NCI-H2171 treated with DMSO at 0.1 percent for 48 hours (cell line): ENCODE measurements at regions not wholly inside any gene's neighbourhood (a gene's known extent, or its start where the extent isn't known, plus 50 kb on each side); places are given as distances from the start of the nearest gene placed in this dataset.
"Not testable (repeated sequence)": the region's sequence is repeated elsewhere in the genome, so short reads cannot be mapped to it uniquely, and the experiment has no call there.

Experiments
- DNase-seq: peaks from one replicate; lab custom pipeline; 2025; lab: John Stamatoyannopoulos, UW

DNA sequence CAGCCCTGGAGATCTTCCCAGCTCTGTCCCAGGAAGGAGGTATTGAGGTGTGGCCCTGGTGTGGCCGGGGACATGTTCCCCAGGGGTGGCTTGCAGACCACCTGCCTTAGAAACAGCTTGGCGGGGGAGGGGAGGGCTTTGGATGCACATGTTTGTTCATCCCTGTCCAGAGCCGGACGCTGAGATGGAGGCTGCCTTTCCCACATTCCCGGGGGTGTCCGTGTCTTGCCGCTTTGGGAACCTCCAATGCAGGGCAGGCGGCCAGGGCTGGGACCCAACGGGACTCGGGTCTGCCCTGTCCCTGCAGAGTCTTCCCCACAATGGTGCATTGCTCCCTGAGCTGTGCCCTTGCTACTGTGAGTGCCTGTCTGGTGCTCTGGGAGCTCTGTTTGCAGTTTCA, 319.5 kb upstream of the SFSWAP start:
- DNase-seq, result no peak

DNA sequence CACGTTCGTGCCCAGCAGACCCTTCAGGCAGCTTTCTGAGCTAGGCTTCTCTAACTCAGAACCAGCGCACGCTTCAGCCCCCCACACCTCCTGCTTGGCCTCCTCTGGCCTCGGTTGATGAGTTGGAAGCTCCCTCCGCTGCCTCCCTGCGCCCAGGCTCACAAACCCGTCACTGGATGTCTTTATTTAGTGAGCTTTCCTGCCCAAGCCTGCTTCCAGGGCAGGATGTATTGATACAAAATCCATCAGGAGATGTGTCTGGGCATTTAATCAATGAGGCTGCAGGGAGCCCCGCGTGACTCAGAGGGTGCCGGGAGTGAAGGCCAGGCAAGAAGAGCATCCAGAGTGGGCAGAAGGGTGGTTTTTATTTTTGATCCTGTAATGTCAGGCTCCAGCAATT, 316.1 kb upstream of the SFSWAP start:
- not testable (repeated sequence) for DNase-seq

DNA sequence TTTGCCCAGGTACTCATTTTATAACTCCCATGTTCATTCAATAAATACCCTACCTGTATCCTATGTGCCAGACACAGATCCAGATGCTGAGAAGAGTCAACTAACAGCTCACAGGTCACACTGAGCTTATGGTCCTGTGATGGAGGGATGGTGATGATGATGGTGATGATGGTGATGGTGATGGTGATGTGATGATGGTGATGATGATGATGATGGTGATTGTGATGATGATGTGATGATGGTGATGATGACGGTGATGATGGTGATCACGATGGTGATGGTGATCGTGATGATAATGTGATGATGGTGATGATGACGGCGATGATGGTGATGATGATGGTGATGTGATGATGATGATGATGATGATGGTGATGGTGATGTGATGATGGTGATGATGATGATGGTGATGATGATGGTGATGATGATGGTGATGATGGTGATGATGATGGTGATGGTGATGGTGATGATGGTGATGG, 315.6 kb upstream of the SFSWAP start:
- DNase-seq, result not testable (repeated sequence)

DNA sequence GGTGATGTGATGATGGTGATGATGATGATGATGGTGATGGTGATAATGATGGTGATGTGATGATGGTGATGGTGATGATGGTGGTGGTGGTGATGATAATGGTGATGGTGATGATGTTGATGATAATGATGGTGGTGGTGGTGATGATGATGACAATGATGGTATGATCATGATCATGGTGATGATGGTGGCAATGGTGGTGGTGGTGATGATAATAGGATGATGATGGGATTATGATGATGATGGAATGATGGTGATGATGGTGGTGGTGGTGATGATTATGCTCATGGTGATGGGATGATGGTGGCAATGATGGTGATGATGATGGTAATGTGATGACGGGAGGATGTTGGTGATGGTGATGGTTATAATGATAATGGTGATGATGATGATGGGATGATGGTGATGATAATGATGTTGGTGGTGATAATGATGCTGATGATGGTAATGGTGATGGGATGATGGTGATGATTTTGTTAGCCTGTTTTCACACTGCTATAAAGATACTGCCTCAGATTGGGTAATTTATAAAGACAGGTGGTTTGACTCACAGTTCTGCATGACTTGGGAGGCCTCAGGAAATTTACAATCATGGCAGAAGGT, 314.8 kb upstream of the SFSWAP start:
- no peak for DNase-seq

DNA sequence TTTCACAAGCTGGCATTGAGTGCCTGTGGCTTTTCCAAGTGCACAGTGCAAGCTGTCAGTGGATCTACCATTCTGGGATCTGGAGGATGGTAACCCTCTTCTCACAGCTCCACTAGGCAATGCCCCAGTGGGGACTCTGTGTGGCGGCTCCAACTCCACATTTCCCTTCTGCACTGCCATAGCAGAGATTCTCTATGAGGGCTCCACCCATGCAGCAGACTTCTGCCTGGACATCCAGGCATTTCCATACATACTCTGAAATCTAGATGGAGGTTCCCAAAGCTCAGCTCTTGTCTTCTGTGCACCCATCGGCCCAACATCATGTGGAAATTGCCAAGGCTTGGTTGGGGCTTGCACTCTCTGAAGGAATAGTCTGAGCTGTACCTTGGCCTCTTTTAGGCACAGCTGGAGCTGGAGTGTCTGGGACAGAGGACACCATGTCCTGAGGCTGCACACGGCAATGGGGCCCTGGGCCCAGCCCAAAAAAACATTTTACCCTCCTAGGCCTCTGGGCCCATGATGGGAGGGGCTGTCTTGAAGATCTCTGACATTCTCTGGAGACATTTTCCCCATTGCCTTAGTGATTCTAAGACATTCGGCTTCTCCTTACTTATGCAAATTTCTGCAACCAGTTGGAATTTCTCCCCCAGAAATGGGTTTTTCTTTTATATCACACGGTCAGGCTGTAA, 313.3 kb upstream of the SFSWAP start:
- no peak for DNase-seq

DNA sequence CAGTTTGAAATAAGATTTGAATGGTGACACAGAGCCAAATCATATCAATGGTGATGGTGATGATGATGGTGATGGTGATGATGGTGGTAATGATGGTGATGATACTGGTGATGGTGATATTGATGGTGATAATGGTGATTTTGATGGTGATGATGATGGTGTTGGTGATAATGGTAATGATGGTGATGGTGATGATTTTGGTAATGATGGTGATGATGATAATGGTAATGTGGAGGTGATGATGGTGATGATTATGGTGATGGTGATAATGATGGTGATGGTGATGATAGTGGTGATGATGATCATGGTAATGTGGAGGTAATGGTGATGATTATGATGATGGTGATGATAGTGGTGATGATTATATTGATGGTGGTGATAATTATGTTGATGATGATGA, 311.9 kb upstream of the SFSWAP start:
- no peak for DNase-seq

DNA sequence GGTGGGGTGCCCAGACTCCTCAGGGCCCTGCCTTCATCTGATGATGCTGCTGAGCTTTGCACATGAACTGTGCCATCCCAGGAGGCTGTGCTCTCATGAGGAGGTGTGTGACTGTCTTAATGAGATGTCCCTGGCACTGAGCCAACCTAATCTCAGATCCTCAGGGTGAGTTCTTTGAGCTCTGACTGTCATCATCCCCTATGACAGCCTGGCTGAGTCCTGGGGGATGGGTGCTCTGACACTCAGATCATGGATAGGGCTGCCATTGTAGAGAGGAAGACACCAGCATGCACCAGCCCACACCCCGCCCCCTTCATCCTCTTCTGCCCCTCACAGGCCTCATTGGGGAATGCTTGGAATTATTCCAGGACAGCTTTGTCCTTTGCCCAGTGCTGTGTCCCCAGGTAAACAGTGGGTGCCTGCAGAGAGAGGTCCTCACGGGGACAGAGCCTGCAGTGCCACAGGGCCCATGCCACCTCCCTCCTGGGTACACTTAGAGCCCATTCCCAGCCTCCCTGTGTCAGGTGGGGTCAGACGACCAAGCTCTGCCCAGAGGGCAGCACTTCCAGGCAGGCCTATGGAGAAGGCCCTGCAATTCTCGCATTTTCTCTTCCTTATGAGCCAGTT, 310.1 kb upstream of the SFSWAP start:
- peak; percentile 35 for DNase-seq

DNA sequence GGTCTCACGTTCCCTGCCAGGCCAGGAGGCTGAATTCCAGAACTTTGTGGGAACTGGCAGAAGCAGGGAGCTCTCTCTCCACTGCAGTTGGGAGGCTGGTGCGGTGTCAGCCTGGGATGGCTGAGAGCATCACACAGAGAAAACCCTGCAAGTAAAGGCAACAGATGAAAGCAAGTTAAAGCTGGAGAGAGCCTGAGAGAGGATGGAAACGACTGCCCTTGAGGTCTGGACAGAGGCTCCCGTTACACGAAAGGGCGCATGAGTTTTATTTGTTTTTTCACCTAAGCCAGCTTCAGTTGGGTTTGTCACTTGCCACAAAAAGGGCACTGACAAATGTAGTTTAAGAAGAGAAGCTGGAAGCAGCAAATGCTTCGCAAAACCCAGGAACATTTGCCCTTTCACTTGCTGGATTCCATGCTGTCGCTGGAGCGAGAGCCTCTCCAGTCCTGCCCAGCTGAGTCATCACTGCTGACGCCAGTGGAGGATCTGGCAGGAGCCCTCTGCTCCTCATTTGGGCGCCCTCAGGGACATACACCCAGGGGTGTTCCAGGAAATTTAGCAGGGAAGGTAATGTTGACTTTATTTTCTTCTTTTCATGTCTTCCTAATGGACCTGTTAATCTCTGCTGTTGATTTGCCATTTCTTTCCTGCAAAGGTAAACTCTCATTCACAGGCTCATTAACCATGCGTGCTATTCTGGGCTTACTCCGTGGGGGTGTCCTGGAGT, 308.8 kb upstream of the SFSWAP start:
- DNase-seq, result not testable (repeated sequence)

DNA sequence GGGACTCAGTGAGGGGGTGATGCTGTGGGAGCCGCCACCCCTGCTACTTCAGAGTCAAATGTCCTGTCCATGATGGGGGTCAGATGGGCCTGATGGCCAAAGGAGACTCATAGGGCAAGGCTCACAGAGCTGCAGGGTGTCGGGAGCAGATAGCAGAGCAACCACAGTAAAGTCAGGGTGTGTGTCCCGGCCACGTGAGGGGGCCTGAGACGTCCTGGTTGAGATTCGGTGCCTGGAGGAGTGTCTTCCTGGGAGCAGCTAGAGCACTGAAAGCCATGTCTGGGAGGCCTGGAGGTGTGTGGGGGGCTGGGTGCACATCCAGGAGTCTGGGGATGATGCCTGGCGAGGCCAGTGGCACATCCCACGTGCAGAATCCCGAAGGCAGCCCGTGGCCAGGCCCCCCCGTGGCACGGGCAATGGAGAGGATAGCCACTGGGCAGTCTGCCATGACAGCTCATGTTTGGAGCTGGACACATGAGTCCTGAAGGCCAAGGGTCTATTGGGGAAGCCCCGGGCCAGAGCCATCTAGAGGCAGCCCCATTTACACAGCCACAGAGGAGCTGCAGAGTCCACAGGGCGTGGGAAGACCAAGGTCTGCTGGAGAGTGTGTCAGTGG, 308.0 kb upstream of the SFSWAP start:
- no peak for DNase-seq

DNA sequence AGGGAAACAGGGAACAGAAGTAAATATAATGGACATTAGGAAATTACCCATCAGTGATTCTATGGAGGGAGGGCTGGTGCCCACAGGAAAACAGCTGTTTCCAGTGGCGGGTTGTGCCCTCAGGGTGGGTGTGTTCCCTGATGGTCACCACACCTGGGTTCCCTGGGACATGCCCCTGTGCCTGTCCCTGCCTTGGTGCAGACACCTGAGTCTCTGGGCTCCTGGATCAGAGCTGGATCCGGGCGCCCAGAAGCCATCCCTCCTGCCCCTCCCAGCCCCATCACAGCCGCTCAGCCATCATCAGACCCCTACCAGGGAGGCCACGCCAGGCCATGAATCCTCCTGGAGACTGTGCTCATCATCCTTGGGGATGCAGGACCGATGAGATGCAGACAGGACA, 307.2 kb upstream of the SFSWAP start:
- DNase-seq, result no peak

DNA sequence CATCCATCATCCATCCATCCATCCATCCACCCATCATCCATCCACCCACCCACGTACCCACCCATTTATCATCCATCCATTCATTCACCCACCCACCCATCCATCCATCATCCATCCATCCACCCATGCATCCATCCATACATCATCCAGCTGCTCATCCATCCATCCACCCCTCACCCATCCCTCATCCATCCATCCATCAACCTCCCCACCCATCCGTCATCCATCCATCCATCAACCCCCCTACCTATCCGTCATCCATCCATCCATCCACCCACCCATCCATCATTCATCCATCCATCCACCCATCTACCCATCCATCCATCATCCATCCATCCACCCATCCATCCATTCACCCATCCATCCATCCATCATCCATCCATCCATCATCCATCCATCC, 306.2 kb upstream of the SFSWAP start:
- DNase-seq, result no peak

DNA sequence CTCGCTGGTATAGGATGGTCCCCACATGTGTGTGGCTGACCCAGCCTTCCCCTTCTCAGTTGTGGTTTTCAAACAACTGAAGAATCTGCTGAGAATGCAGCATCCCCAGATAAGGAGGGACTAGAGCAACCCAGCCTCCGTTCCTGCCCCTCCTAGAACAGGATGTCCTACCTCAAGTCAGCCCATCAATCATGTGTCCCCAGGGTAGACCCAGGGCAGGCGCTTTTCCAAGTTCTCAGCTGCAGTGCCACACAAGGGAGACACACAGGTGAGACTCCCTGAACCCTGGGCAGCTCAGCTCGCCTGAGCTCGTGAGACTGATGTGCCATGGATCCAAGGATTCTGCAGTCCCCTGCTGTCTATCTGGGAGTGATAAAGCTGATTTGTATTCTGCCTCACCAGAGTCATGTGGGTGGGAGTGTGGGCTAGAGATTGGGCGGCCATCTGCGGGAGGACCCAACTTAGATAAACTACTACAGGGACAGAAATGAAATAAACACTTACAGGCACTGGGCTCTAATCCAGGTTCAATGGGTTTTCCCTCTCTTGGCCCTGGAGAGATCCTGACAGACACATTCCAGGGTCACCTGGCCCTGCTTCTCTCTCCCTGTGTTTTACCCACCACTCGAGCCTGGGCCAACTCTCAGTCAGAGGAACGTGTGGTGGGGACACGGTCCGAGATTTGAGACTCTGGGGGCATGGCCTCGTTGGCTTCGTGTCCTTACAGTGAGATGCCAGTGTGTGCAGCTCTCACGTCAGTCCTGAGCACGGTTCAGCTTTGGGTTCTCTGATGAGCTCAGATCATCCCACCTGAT, 303.5 kb upstream of the SFSWAP start:
- DNase-seq, result no peak

DNA sequence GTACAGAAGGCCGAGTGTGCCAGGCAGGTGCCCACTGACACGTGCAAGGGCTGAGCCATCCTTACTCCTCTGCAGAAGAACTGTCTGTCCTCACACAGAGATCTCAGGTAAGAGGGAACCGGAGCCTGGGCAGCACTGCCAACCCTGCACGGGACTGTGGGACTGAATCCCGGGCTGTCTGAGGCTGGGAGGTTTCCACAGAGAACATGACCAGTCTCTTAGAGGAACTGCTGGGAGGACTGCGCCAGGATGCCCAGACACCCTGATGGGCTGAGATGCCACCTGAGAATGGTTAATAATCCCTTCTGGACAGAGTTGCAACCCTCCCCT, 302.9 kb upstream of the SFSWAP start:
- no peak for DNase-seq

DNA sequence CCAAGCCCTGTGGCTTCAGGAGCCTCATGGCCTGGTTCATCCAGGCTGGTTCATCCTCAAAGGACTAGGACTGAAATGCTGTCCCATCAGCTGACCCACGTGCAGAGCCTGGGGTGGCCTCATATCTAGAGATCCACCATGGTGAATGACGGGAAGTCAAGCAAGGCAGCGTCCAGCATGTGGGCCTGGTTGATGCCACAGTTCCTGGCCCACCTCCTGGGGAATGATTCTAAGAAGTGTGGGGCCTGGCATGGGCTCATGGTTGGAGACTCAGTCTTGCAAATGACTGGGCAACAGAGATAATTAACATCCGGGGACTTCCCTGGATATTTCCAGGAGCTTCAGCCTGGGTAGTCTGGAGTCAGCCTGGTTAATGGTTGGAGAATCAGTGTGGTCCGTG, 302.4 kb upstream of the SFSWAP start:
- no peak for DNase-seq

DNA sequence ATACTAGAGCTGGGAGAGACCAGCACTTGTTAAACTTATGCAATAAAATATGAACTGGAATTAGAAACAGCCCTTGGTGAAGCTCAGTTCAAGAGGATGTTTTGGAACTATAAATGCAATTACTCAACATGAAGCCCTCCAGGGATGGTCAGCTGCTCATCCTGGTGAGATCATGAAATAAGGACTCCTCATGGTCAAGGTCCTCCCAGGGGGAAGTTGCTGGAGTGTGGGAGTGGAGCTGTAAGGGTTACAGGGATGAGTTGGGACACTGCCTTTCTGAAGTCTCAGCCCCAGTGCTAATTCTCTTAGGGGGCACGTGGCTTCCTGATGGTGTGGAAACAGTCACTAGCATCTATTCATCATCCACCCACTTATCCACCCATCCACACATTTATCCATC, 301.7 kb upstream of the SFSWAP start:
- DNase-seq, result no peak

DNA sequence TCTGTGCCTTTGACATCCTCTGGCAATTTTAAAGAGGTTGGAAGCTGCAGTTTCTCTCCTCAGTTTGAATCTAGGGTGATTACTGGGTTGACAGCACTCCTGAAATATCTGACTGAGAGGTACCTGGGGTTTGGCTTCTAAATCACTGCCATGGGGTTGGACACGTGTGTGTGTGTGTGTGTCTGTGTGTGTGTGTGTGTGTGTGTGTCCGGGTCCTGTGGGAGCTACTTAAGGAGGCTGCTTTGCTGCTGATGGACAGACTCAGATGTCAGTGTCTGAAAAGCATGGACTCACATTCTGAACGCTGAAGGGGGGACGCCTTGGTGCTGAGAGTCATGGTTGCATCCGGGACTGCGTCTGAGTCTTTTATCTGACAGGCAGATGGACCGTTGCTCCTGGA, 299.1 kb upstream of the SFSWAP start:
- not testable (repeated sequence) for DNase-seq

DNA sequence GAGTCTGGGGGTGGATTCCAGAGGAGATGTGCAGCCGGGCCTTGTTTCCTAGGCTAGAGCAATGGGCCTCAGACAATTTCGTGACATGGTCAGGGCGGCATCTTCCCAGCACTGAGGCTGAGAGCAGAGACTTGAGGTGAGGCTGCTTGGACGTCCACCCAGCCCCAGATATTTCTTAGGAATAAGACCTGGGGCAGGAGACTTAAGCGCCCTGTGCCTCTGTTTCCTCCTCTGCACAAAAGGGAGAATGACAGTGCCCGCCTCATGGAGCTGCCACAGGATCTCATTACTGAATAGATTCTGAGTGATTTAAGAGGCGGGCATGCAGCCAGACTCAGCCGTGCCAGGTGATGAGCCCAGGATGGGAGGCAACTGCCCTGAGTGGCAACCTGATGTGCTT, 297.9 kb upstream of the SFSWAP start:
- DNase-seq, result peak; percentile 10

DNA sequence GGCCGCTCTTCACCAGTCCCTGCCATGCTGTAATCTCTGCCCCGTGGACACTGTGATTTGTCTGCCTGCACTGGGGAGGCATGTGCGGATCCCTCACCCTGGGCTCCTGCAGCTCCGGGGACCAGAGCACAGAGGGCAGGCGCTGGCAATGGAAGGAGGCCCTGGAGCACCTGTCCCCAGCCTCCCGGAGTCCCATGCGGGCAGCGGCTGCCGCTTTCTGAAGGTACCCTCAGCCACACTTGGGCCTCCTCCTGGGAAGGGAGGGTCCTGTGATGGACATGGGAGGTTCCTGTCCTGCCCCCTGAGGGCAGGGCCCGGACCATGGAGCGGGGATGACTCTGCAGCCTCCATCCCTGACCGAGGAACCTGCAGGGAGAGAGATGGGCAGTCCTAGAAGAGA, 297.4 kb upstream of the SFSWAP start:
- DNase-seq, result no peak

DNA sequence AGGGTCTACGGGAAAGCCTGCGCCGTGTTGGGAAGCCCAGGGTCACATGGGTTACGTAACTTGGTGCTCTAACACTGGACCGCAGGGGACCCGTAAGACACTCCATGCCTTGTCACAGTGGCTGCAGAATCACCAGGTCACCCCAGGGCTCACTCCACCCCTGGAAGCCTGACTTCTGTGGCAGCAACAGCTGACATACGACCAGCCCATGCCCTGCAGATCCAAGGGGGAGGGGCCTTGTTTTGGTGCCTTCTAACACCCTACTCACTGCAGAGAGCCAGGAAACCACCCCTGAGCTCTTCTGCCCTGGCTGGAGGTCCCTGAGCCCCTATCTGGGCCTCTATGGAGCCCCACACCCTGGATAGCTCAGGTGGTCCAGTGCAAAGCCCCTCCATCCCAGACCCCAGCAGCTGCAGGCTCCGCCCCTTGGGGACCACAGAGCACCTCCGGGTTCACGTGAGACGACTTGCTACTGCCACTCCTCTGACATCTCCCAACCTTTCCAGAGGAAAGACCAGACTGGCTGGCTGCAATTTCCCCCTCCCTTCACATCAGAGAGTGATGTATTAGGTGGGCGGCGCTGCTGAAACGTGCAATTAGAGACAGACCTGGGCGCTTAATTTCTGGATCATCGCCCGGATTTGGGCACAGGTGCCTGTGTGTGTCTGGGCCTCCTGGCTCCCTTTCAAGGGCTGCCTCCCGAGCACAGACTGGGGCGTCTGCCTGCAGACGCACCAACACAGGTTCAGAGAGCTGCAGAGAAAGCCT, 296.6 kb upstream of the SFSWAP start:
- peak; percentile 70 for DNase-seq

DNA sequence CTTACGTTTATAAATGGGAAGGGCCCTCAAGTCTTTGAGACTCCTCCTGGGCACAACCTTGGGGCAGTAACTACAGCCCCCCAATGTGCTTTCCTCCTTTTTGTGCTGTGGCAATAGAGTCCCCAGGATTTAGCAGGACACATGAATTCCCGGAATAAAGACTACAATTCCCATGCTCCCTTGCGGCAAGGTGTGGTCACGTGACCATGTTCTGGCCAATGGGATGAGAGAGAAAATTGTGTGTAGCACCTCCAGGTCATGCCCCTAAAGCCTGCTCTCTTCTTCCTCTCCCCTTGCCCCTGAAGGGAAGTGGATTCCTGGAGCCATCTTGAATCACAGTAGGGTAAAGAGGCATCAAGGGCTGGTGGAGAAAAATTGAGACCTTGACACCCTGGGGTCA, 295.1 kb upstream of the SFSWAP start:
- peak; percentile 47 for DNase-seq

DNA sequence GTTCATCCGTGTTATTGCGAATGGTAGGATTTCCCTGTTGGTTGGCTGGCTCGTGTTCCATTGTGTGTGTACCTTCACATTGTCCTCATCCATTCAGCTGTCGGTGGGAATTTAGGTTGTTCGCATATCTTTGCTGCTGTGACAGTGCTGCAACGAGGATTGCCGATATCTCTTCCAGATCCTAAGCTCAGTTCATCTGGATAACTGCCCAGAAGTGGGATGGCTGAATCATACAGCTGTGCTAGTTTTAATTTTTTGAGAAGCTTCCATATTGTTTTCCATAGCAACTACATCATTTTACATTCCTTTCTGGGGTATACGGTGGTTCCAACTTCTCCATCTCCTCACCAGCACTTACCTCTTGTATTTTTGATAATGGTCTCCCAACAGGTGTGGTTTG, 292.8 kb upstream of the SFSWAP start:
- no peak for DNase-seq
